Activated B cell treated with CpG ODN at 0.5 μM for 24 hours (primary cell): ENCODE measurements at regions not wholly inside any gene's neighbourhood (a gene's known extent, or its start where the extent isn't known, plus 50 kb on each side); places are given as distances from the start of the nearest gene placed in this dataset.

Experiments used
- ATAC-seq: fragments of 200-7000 bp; cut with Tn5 transposase; one replicate; pipeline ENCODE4 v1.10.0; 2021; ENCODE audit warnings: low read depth, mild to moderate bottlenecking, moderate library complexity
- CTCF ChIA-PET: fragments of 350-600 bp; sonication (Branson Sonifier 250); formaldehyde crosslinking; loops from one replicate; lab custom pipeline; 2021; ENCODE audit warnings: antibody characterized with exemption; lab: Charles Lee
- POLR2A ChIA-PET: fragments of 350-600 bp; sonication (Branson Sonifier 250); formaldehyde crosslinking; loops from one replicate; lab custom pipeline; 2021; ENCODE audit warnings: antibody characterized with exemption; lab: Charles Lee
- DNase-seq: peaks from one replicate; pipeline ENCODE4 v3.0.0; 2022
- H3K27ac Mint-ChIP-seq: one replicate; pipeline ENCODE4 v1.8.0; 2020; ENCODE audit warnings: mixed read lengths
- H3K27me3 Mint-ChIP-seq: one replicate; pipeline ENCODE4 v1.8.0; 2021; ENCODE audit warnings: mixed read lengths
- H3K36me3 Mint-ChIP-seq: one replicate; pipeline ENCODE4 v1.8.0; 2021; ENCODE audit warnings: low read depth, mixed read lengths
- H3K4me1 Mint-ChIP-seq: one replicate; pipeline ENCODE4 v1.8.0; 2021; ENCODE audit warnings: mixed read lengths
- H3K4me3 Mint-ChIP-seq: one replicate; pipeline ENCODE4 v1.8.0; 2020; ENCODE audit warnings: mild to moderate bottlenecking, mixed read lengths
- H3K9me3 Mint-ChIP-seq: one replicate; pipeline ENCODE4 v1.8.0; 2020; ENCODE audit warnings: mixed read lengths
- intact Hi-C: fragments of 100-400 bp; cut with micrococcal nuclease; formaldehyde crosslinking; loops from one replicate; pipeline ENCODE4 v1.15.1; 2024
- TF ChIP-seq, protein P1 (sequence below): fragments of 200-600 bp; IDR thresholded peaks from one replicate; pipeline ENCODE4 v1.8.0; 2022; ENCODE audit warnings: antibody characterized with exemption, mild to moderate bottlenecking

DNA sequence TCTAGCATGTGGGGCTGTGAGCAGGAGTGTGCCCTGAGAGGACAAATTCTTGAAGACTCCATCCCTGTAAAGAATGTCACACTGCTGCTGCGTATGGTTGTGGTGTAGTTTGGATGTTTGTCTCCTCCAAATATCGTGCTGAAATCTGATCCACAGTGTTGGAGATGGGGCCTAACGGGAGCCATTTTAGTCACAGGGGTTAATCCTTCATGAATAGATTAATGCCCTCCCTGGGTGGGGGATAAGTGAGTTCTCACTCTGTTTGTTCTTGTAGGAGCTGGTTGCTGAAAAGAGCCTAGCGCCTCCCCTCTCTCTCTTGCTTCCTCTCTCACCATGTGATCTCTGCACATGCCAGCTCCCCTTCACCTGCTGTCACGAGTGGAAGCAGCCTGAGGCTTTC, 94.5 kb upstream of the VASH1 start:
- intact Hi-C loops: no loop called here
- peaks cover 7% of the 10 kb centered on the region for H3K9me3 Mint-ChIP-seq
- H3K27me3 Mint-ChIP-seq: peaks cover 14% of the 10 kb centered on the region
- no peak overlapping the region for H3K4me3 Mint-ChIP-seq
- ChIA-PET CTCF (no interaction called here), POLR2A (no interaction called here)
- TF ChIP-seq, protein P1, sequence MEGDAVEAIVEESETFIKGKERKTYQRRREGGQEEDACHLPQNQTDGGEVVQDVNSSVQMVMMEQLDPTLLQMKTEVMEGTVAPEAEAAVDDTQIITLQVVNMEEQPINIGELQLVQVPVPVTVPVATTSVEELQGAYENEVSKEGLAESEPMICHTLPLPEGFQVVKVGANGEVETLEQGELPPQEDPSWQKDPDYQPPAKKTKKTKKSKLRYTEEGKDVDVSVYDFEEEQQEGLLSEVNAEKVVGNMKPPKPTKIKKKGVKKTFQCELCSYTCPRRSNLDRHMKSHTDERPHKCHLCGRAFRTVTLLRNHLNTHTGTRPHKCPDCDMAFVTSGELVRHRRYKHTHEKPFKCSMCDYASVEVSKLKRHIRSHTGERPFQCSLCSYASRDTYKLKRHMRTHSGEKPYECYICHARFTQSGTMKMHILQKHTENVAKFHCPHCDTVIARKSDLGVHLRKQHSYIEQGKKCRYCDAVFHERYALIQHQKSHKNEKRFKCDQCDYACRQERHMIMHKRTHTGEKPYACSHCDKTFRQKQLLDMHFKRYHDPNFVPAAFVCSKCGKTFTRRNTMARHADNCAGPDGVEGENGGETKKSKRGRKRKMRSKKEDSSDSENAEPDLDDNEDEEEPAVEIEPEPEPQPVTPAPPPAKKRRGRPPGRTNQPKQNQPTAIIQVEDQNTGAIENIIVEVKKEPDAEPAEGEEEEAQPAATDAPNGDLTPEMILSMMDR: no peak
- ATAC-seq (no peak), DNase-seq (no peak)
- H3K4me1 Mint-ChIP-seq: no peaks in the 10 kb centered on the region
- H3K36me3 Mint-ChIP-seq: no peaks in the 10 kb centered on the region
- no peak overlapping the region for H3K27ac Mint-ChIP-seq

GRCh38 chr14:76669770-76670169, 91.5 kb upstream of the VASH1 start:
- CTCF ChIA-PET: no interaction called here
- Mint-ChIP-seq H3K27ac (no peak overlapping the region), H3K9me3 (peaks cover 7% of the 10 kb centered on the region), H3K4me1 (no peaks in the 10 kb centered on the region), H3K36me3 (no peaks in the 10 kb centered on the region), H3K27me3 (peaks cover 13% of the 10 kb centered on the region), H3K4me3 (no peak overlapping the region)
- POLR2A ChIA-PET: no interaction called here
- ATAC-seq (no peak), DNase-seq (no peak)
- intact Hi-C loops: no loop called here
- TF ChIP-seq, protein P1: no peak

DNA sequence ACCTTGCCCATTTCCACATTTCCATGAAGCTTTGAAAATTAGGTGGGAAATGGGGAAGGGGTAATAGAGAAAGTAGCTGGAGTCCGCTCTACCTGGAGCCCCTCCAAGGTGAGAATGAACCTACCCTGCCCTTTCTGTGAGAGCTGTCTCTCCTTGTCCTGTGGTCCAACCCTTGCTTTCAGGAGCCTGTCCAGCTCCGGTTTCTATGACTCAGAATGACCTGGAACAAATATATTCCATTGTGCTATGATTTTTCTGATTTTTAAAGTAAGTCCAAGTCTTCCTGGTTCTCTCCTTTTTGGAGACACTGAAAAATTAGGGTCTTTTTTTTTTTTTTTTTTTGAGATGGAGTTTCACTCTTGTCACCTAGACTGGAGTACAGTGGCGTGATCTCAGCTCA, 89.1 kb upstream of the VASH1 start:
- ATAC-seq (no peak), DNase-seq (no peak)
- Mint-ChIP-seq H3K4me1 (no peaks in the 10 kb centered on the region), H3K4me3 (no peak overlapping the region), H3K9me3 (peaks cover 7% of the 10 kb centered on the region), H3K27me3 (peaks cover 15% of the 10 kb centered on the region), H3K27ac (no peak overlapping the region), H3K36me3 (no peaks in the 10 kb centered on the region)
- TF ChIP-seq, protein P1: no peak
- POLR2A ChIA-PET: interaction anchor here (0.8 kb wide), 1 partner anchor 613 kb away, joined by 10 read pairs; no protein-coding TSS in a partner anchor
- intact Hi-C loops: no loop called here
- CTCF ChIA-PET: no interaction called here

- H3K27me3 Mint-ChIP-seq: peaks cover 15% of the 10 kb centered on the region
- H3K27ac Mint-ChIP-seq: no peak overlapping the region
- intact Hi-C loops: no loop called here
- ChIA-PET POLR2A (no interaction called here), CTCF (no interaction called here)
- no peaks in the 10 kb centered on the region for H3K36me3 Mint-ChIP-seq
- no peak overlapping the region for H3K4me3 Mint-ChIP-seq
- no peaks in the 10 kb centered on the region for H3K4me1 Mint-ChIP-seq
- ATAC-seq: no peak
- H3K9me3 Mint-ChIP-seq: peaks cover 2% of the 10 kb centered on the region
- TF ChIP-seq, protein P1: no peak
- no peak for DNase-seq
These were observed 88.0 kb upstream of the VASH1 start for GRCh38 chr14:76673261-76673660.

DNA sequence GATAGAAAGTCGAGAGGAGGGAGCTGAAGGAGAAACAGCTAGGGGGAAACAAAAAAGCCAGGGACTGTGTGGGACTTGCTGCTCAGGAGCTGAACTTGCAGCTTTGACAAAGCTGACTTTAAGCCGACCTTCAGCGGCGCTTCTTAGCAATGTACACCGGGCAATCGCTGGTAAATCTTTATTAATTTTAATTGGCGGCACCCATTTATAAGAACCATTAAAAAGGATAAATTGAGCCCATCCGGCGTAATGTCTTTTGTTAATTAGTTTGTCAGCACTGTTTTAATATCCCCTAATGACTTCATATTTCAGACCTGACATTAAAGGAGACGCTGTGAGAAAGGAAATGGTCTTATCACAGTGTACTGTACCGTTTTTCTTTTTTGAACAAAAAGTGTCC, 86.2 kb upstream of the VASH1 start:
- H3K27me3 Mint-ChIP-seq: peaks cover 12% of the 10 kb centered on the region
- ATAC-seq (no peak), DNase-seq (no peak)
- H3K9me3 Mint-ChIP-seq: no peaks in the 10 kb centered on the region
- no peaks in the 10 kb centered on the region for H3K36me3 Mint-ChIP-seq
- CTCF ChIA-PET: no interaction called here
- H3K27ac Mint-ChIP-seq: no peak overlapping the region
- H3K4me1 Mint-ChIP-seq: no peaks in the 10 kb centered on the region
- TF ChIP-seq, protein P1: no peak
- POLR2A ChIA-PET: no interaction called here
- no peak overlapping the region for H3K4me3 Mint-ChIP-seq
- intact Hi-C loops: no loop called here
